Spleen (tissue), 11 donors: ENCODE measurements at regions not wholly inside any gene's neighbourhood (a gene's known extent, or its start where the extent isn't known, plus 50 kb on each side); places are given as distances from the start of the nearest gene placed in this dataset.

Experiments used
- DNase-seq: peaks from one replicate; pipeline ENCODE4 v3.0.0-alpha.2; 2020
- H3K27ac ChIP-seq, 8 donors: fragments of 200-600 bp; sonication (generic) in 7 of 8; 1 replicate in 4 of 8; 2 replicates in 4 of 8; pipeline versions ENCODE4 v1.5.0 to v1.8.0; 2016 to 2021; ENCODE audit warnings: inconsistent platforms in 4 of 8, mild to moderate bottlenecking in 4 of 8, moderate library complexity in 1 of 8
- H3K27me3 ChIP-seq, 7 donors: fragments of 200-600 bp; sonication (generic) in 6 of 7; replicated peaks in 1 of 7; 1 replicate in 4 of 7; 2 replicates in 3 of 7; pipeline versions ENCODE4 v1.5.0 to v1.8.0; 2016 to 2021; ENCODE audit warnings: inconsistent platforms in 3 of 7, mild to moderate bottlenecking in 1 of 7
- H3K36me3 ChIP-seq, 6 donors: fragments of 200-600 bp; sonication (generic) in 5 of 6; 1 replicate in 4 of 6; 2 replicates in 2 of 6; pipeline versions ENCODE4 v1.5.0 to v1.8.0; 2016 to 2021; ENCODE audit warnings: inconsistent platforms in 2 of 6
- H3K4me1 ChIP-seq, 6 donors: fragments of 200-600 bp; sonication (generic) in 5 of 6; 1 replicate in 3 of 6; 2 replicates in 3 of 6; pipeline versions ENCODE4 v1.5.0 to v1.8.0; 2016 to 2021; ENCODE audit warnings: inconsistent platforms in 3 of 6
- H3K4me3 ChIP-seq, 8 donors: fragments of 200-600 bp; sonication (generic) in 7 of 8; 1 replicate in 4 of 8; 2 replicates in 4 of 8; pipeline versions ENCODE4 v1.5.0 to v1.8.0; 2016 to 2021; ENCODE audit warnings: inconsistent platforms in 4 of 8, mild to moderate bottlenecking in 4 of 8, moderate library complexity in 2 of 8
- H3K9me3 ChIP-seq, 8 donors: fragments of 200-600 bp; sonication (generic) in 7 of 8; 1 replicate in 4 of 8; 2 replicates in 4 of 8; pipeline versions ENCODE4 v1.5.0 to v1.8.0; 2016 to 2021; ENCODE audit warnings: inconsistent platforms in 4 of 8
- POLR2A ChIP-seq, 3 donors: fragments of 450-650 bp; IDR thresholded peaks; one replicate each; pipeline ENCODE4 v1.5.1; 2017; ENCODE audit warnings: antibody characterized with exemption in 3 of 3, mild to moderate bottlenecking in 1 of 3
- POLR2AphosphoS5 ChIP-seq, 3 donors: sonication (generic); formaldehyde crosslinking; IDR thresholded peaks; one replicate each; pipeline ENCODE4 v1.5.1; 2017; ENCODE audit warnings: antibody characterized with exemption in 3 of 3
- whole genome bisulfite sequencing, 5 donors: extraction: QIAGEN DNeasy Blood & Tissue Kit in 3 of 5; methylation state at CpG; one replicate each; pipeline versions ENCODE4 v1.1.5 to v1.1.7; 2013 to 2018; 5-methylcytosine and 5-hydroxymethylcytosine counted together
- intact Hi-C: fragments of 100-400 bp; cut with DNase I; formaldehyde crosslinking; loops from one replicate; pipeline ENCODE4 v1.15.0; 2023; ENCODE audit warnings: low total_unique reads
- TF ChIP-seq, protein P1 (sequence below), 11 experiments: fragments of 200-600 bp in 7 of 11; fragments of 450-650 bp in 4 of 11; sonication (generic) in 4 of 11; IDR thresholded peaks in 8 of 11; conservative IDR thresholded peaks in 3 of 11; 1 replicate in 7 of 11; 2 replicates in 4 of 11; pipeline versions ENCODE4 v1.4.0 to v1.8.0; 2016 to 2021; ENCODE audit warnings: antibody characterized with exemption in 11 of 11, inconsistent platforms in 4 of 11, mild to moderate bottlenecking in 1 of 11
- donor health status: healthy with polysubstance abuse.
- donor health status: DM: no; HTN: no; CAD: no; lungs with moderate emphysema.
- donor health status: DM: no; HTN: no; CAD: no.
- donor health status: Bipolar disorder and iron deficiency.
- donor health status: healthy.
- donor health status: DM: no; HTN: no; CAD: no.
- donor health status: DM: yes; HTN: yes; CAD: no.

- peaks cover 0 to 80% (median 0%) of the 10 kb centered on the region in 7 donors for H3K27me3 ChIP-seq
- TF ChIP-seq POLR2AphosphoS5 (IDR thresholded peaks at IDR 0.05) (no peak), POLR2A (IDR thresholded peaks at IDR 0.05) (no peak)
- TF ChIP-seq, protein P1, sequence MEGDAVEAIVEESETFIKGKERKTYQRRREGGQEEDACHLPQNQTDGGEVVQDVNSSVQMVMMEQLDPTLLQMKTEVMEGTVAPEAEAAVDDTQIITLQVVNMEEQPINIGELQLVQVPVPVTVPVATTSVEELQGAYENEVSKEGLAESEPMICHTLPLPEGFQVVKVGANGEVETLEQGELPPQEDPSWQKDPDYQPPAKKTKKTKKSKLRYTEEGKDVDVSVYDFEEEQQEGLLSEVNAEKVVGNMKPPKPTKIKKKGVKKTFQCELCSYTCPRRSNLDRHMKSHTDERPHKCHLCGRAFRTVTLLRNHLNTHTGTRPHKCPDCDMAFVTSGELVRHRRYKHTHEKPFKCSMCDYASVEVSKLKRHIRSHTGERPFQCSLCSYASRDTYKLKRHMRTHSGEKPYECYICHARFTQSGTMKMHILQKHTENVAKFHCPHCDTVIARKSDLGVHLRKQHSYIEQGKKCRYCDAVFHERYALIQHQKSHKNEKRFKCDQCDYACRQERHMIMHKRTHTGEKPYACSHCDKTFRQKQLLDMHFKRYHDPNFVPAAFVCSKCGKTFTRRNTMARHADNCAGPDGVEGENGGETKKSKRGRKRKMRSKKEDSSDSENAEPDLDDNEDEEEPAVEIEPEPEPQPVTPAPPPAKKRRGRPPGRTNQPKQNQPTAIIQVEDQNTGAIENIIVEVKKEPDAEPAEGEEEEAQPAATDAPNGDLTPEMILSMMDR (IDR thresholded peaks at IDR 0.05 in 8 of 11, conservative IDR thresholded peaks at IDR 0.05 in 3 of 11): no peak
- intact Hi-C loops: no loop called here
These were observed 146.3 kb upstream of the FOXF1 start for GRCh38 chr16:86363836-86364618.

GRCh38 chr16:86364653-86365380 lies 145.5 kb upstream of the FOXF1 start:
- Histone ChIP-seq H3K36me3 (no peaks in the 10 kb centered on the region), H3K4me3 (no peak overlapping the region), H3K27ac (no peak overlapping the region), H3K4me1 (no peaks in the 10 kb centered on the region), H3K27me3 (peaks cover 0 to 74% (median 0%) of the 10 kb centered on the region in 7 donors), H3K9me3 (no peaks in the 10 kb centered on the region)
- WGBS, 5 donors: 79 to 87% (median 81%) methylated on average over 13 of the region's 13 CpGs
- TF ChIP-seq POLR2A (IDR thresholded peaks at IDR 0.05): no peak
- TF ChIP-seq POLR2AphosphoS5 (IDR thresholded peaks at IDR 0.05): no peak
- TF ChIP-seq, protein P1 (IDR thresholded peaks at IDR 0.05 in 8 of 11, conservative IDR thresholded peaks at IDR 0.05 in 3 of 11): no peak
- no peak for DNase-seq
- intact Hi-C loops: no loop called here

More at GRCh38 chr16:86363836-86364618, 146.3 kb upstream of the FOXF1 start:
- H3K4me1 ChIP-seq: no peaks in the 10 kb centered on the region
- no peak overlapping the region for H3K27ac ChIP-seq
- H3K9me3 ChIP-seq: no peaks in the 10 kb centered on the region
- H3K36me3 ChIP-seq: no peaks in the 10 kb centered on the region
- H3K4me3 ChIP-seq: no peak overlapping the region
- 38 to 45% (median 41%) methylated on average over 12 to 13 of the region's 13 CpGs for WGBS, 5 donors
- DNase-seq: no peak

DNA sequence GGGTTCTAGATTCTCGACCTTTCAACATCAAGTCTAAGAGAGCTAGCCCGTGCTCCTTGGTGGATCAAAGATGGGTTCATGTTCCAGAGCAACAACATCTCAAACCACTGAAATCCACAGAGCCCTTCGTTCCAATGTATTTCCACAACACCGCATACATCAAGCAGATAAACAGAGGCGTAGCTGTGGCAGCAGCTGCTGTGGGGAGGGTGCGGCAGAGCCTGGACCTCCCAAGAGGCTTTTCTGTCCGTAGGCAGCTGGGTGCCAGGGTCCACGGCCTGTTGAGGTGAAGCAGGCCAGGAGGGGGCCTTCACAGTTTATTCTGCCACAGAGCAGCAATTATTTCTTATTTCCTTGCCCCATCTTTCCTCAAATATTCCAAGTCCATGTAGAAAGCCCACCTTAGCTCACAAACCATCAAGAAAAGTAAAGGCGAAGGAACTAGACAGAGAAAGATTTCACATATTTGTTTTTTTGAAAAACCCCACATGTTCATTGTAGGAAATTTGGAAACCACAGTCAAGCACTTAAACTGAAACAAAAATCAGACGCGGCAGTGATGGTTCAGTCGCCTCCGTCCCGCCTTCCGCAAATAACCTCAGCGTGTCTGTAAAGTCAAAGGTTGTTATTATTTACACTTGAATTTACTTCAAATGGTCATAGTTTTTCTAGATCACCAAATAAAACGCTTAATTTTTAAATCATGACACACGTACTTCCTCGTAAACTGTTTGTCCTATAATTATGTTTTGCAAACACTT lies 144.6 kb upstream of the FOXF1 start:
- H3K9me3 ChIP-seq: no peaks in the 10 kb centered on the region
- 75 to 81% (median 79%) methylated on average over 19 of the region's 19 CpGs for WGBS, 5 donors
- no peak for TF ChIP-seq POLR2A (IDR thresholded peaks at IDR 0.05)
- no peak for TF ChIP-seq POLR2AphosphoS5 (IDR thresholded peaks at IDR 0.05)
- TF ChIP-seq, protein P1 (IDR thresholded peaks at IDR 0.05 in 8 of 11, conservative IDR thresholded peaks at IDR 0.05 in 3 of 11): no peak

More for the DNA sequence above, 144.6 kb upstream of the FOXF1 start:
- no peak for DNase-seq
- Histone ChIP-seq H3K27me3 (peaks cover 0 to 65% (median 0%) of the 10 kb centered on the region in 7 donors), H3K36me3 (no peaks in the 10 kb centered on the region), H3K27ac (no peak overlapping the region), H3K4me3 (no peak overlapping the region), H3K4me1 (no peaks in the 10 kb centered on the region)
- intact Hi-C loops: no loop called here
